ENCODE measurements at regions not wholly inside any gene's neighbourhood (a gene's known extent, or its start where the extent isn't known, plus 50 kb on each side); places are given as distances from the start of the nearest gene placed in this dataset.

- Histone ChIP-seq H3K27me3 (no peaks in the 10 kb centered on the region), H3K4me3 (no peak overlapping the region), H3K27ac (no peak overlapping the region), H3K36me3 (no peaks in the 10 kb centered on the region), H3K9me3 (no peaks in the 10 kb centered on the region), H3K4me1 (no peaks in the 10 kb centered on the region)
- ATAC-seq (no peak), DNase-seq (no peak)
- no peak for TF ChIP-seq CTCF (IDR thresholded peaks at IDR 0.05)
- intact Hi-C loops (cut with DNase I): no loop called here
Measured at GRCh38 chr5:174191076-174191475, 145.6 kb downstream of the NSG2 start.

DNA sequence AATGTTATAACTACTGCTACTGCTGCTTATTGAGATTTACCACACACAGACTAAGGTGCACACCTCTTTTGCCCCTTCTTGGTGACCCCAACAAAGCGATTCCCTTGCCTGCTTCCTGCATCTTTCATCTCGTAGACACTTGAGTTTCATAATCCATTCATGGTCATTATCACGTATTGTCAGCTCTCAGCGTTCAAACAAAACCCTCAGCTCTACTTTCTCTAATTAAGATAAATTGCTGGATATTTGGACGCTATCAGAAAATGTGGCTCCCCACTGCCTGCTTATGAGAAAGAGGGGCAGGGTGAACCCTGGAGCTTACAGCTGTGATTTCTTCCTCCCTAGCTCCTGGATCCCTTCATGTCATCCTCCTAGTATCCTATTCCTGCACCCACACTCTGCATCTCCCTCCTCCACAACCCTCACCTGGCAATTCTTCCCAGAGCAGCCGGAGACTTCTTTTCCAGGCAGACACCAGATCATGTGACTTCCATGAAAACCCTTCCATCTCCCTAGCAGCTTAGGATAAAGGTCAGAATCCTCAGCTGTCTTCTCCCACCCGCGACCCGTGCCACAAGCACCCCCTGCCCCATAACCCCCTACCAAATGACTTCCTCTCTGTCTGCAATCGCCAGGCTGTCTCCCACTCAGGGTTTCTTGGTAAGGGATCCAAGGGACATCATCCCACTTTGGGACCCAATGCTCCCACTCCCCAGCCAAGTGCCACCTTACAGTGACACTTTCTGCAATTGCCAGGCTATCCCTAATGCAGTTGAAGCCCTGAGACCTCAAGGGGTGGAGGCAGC lies 146.5 kb downstream of the NSG2 start:
- ATAC-seq: no peak
- no peak for TF ChIP-seq CTCF (IDR thresholded peaks at IDR 0.05)
- intact Hi-C loops (cut with DNase I): no loop called here

GRCh38 chr5:174192901-174193300 lies 147.4 kb downstream of the NSG2 start:
- no peaks in the 10 kb centered on the region for H3K9me3 ChIP-seq

More for the DNA sequence above, 146.5 kb downstream of the NSG2 start:
- H3K36me3 ChIP-seq: no peaks in the 10 kb centered on the region
- no peak for DNase-seq
- H3K4me1 ChIP-seq: no peaks in the 10 kb centered on the region
- no peaks in the 10 kb centered on the region for H3K27me3 ChIP-seq
- no peak overlapping the region for H3K4me3 ChIP-seq
- H3K9me3 ChIP-seq: no peaks in the 10 kb centered on the region
- H3K27ac ChIP-seq: no peak overlapping the region

GRCh38 chr5:174195517-174195916 lies 150.0 kb downstream of the NSG2 start:
- DNase-seq (no peak), ATAC-seq (no peak)
- H3K27me3 ChIP-seq: no peaks in the 10 kb centered on the region
- H3K4me3 ChIP-seq: no peak overlapping the region
- H3K36me3 ChIP-seq: no peaks in the 10 kb centered on the region
- no peaks in the 10 kb centered on the region for H3K4me1 ChIP-seq
- TF ChIP-seq CTCF (IDR thresholded peaks at IDR 0.05): no peak
- no peak overlapping the region for H3K27ac ChIP-seq
- no peaks in the 10 kb centered on the region for H3K9me3 ChIP-seq
- intact Hi-C loops (cut with DNase I): no loop called here

More at GRCh38 chr5:174192901-174193300, 147.4 kb downstream of the NSG2 start:
- Histone ChIP-seq H3K4me3 (no peak overlapping the region), H3K27ac (no peak overlapping the region), H3K27me3 (no peaks in the 10 kb centered on the region), H3K36me3 (no peaks in the 10 kb centered on the region), H3K4me1 (no peaks in the 10 kb centered on the region)
- TF ChIP-seq CTCF (IDR thresholded peaks at IDR 0.05): no peak
- intact Hi-C loops (cut with DNase I): no loop called here
- ATAC-seq (no peak), DNase-seq (no peak)

GRCh38 chr5:174197929-174198328 lies 152.4 kb downstream of the NSG2 start:
- TF ChIP-seq CTCF (IDR thresholded peaks at IDR 0.05): no peak
- intact Hi-C loops (cut with DNase I): no loop called here
- Histone ChIP-seq H3K9me3 (no peaks in the 10 kb centered on the region), H3K27me3 (no peaks in the 10 kb centered on the region), H3K4me1 (no peaks in the 10 kb centered on the region), H3K36me3 (no peaks in the 10 kb centered on the region), H3K27ac (no peak overlapping the region), H3K4me3 (no peak overlapping the region)
- DNase-seq: no peak
- no peak for ATAC-seq

All from upper lobe of right lung (tissue), 1 donor.